Neuron (in vitro differentiated cells): ENCODE measurements at regions not wholly inside any gene's neighbourhood (a gene's known extent, or its start where the extent isn't known, plus 50 kb on each side); places are given as distances from the start of the nearest gene placed in this dataset.
"Not testable (repeated sequence)": the region's sequence is repeated elsewhere in the genome, so short reads cannot be mapped to it uniquely, and the experiment has no call there.

ENCODE experiments used
- H2AFZ ChIP-seq: one replicate; pipeline ENCODE4 v1.6.1; 2013; ENCODE audit warnings: low read depth, mild to moderate bottlenecking, inconsistent platforms, low read length, moderate library complexity
- H3K27me3 ChIP-seq: one replicate; pipeline ENCODE4 v1.6.1; 2013; ENCODE audit warnings: low read length; ENCODE audit not compliant: insufficient read depth
- H3K36me3 ChIP-seq: one replicate; pipeline ENCODE4 v1.6.1; 2013; ENCODE audit warnings: low read length; ENCODE audit not compliant: insufficient read depth
- H3K4me1 ChIP-seq: one replicate; pipeline ENCODE4 v1.6.1; 2013; ENCODE audit warnings: low read length; ENCODE audit not compliant: insufficient read depth
- H3K4me3 ChIP-seq: 2 replicates; pipeline ENCODE4 v1.5.1; 2013; ENCODE audit warnings: mild to moderate bottlenecking, low read length, moderate library complexity
- H3K9me3 ChIP-seq: one replicate; pipeline ENCODE4 v1.6.1; 2013; ENCODE audit warnings: low read length

- H3K4me1 ChIP-seq, H3K9me3 ChIP-seq, H3K36me3 ChIP-seq: not testable (repeated sequence)
Observed at GRCh38 chr3:40949347-40949746, 250.0 kb upstream of the CTNNB1 start.

GRCh38 chr3:40951636-40952035, 247.7 kb upstream of the CTNNB1 start:
- Histone ChIP-seq H3K9me3 (no peaks in the 10 kb centered on the region), H2AFZ (no peak overlapping the region), H3K27me3 (no peaks in the 10 kb centered on the region), H3K4me3 (no peak overlapping the region), H3K4me1 (no peaks in the 10 kb centered on the region), H3K36me3 (no peaks in the 10 kb centered on the region)

More at GRCh38 chr3:40949347-40949746, 250.0 kb upstream of the CTNNB1 start:
- H3K27me3 ChIP-seq, H2AFZ ChIP-seq, H3K4me3 ChIP-seq: not testable (repeated sequence)

GRCh38 chr3:40961104-40961857, 238.0 kb upstream of the CTNNB1 start:
- Histone ChIP-seq H3K9me3 (no peaks in the 10 kb centered on the region), H3K27me3 (no peaks in the 10 kb centered on the region), H3K4me3 (no peak overlapping the region), H3K4me1 (no peaks in the 10 kb centered on the region), H2AFZ (no peak overlapping the region), H3K36me3 (no peaks in the 10 kb centered on the region)

GRCh38 chr3:40962721-40963120, 236.6 kb upstream of the CTNNB1 start:
- Histone ChIP-seq H2AFZ (no peak overlapping the region), H3K9me3 (no peaks in the 10 kb centered on the region), H3K36me3 (no peaks in the 10 kb centered on the region), H3K4me1 (no peaks in the 10 kb centered on the region), H3K27me3 (no peaks in the 10 kb centered on the region), H3K4me3 (no peak overlapping the region)

- H3K9me3 ChIP-seq: no peaks in the 10 kb centered on the region
- no peak overlapping the region for H2AFZ ChIP-seq
- no peaks in the 10 kb centered on the region for H3K36me3 ChIP-seq
- H3K4me3 ChIP-seq: no peak overlapping the region
- no peaks in the 10 kb centered on the region for H3K27me3 ChIP-seq
- H3K4me1 ChIP-seq: no peaks in the 10 kb centered on the region
Observed at GRCh38 chr3:40968666-40969065, 230.6 kb upstream of the CTNNB1 start.

GRCh38 chr3:40969341-40969740, 230.0 kb upstream of the CTNNB1 start:
- Histone ChIP-seq H3K9me3 (no peaks in the 10 kb centered on the region), H3K4me3 (no peak overlapping the region), H3K4me1 (no peaks in the 10 kb centered on the region), H2AFZ (no peak overlapping the region), H3K27me3 (no peaks in the 10 kb centered on the region), H3K36me3 (no peaks in the 10 kb centered on the region)

GRCh38 chr3:40969756-40970466, 229.4 kb upstream of the CTNNB1 start:
- H3K27me3 ChIP-seq: no peaks in the 10 kb centered on the region
- no peaks in the 10 kb centered on the region for H3K9me3 ChIP-seq

GRCh38 chr3:40971191-40972168, 227.8 kb upstream of the CTNNB1 start:
- no peak overlapping the region for H3K4me3 ChIP-seq
- H3K27me3 ChIP-seq: no peaks in the 10 kb centered on the region
- no peaks in the 10 kb centered on the region for H3K4me1 ChIP-seq
- H3K9me3 ChIP-seq: no peaks in the 10 kb centered on the region
- H3K36me3 ChIP-seq: no peaks in the 10 kb centered on the region
- no peak overlapping the region for H2AFZ ChIP-seq

More at GRCh38 chr3:40969756-40970466, 229.4 kb upstream of the CTNNB1 start:
- Histone ChIP-seq H3K36me3 (no peaks in the 10 kb centered on the region), H3K4me1 (no peaks in the 10 kb centered on the region), H3K4me3 (no peak overlapping the region), H2AFZ (no peak overlapping the region)

- Histone ChIP-seq H3K27me3 (no peaks in the 10 kb centered on the region), H3K4me3 (no peak overlapping the region), H3K9me3 (no peaks in the 10 kb centered on the region), H3K4me1 (no peaks in the 10 kb centered on the region), H3K36me3 (no peaks in the 10 kb centered on the region), H2AFZ (no peak overlapping the region)
Observed at GRCh38 chr3:40972350-40972749, 227.0 kb upstream of the CTNNB1 start.

GRCh38 chr3:40973141-40973540, 226.2 kb upstream of the CTNNB1 start:
- no peaks in the 10 kb centered on the region for H3K4me1 ChIP-seq
- no peak overlapping the region for H3K4me3 ChIP-seq
- H3K36me3 ChIP-seq: no peaks in the 10 kb centered on the region

GRCh38 chr3:40975711-40976121, 223.6 kb upstream of the CTNNB1 start:
- H3K9me3 ChIP-seq: no peaks in the 10 kb centered on the region
- H3K36me3 ChIP-seq: no peaks in the 10 kb centered on the region
- H3K27me3 ChIP-seq: no peaks in the 10 kb centered on the region
- H2AFZ ChIP-seq: no peak overlapping the region
- H3K4me1 ChIP-seq: no peaks in the 10 kb centered on the region
- no peak overlapping the region for H3K4me3 ChIP-seq

More at GRCh38 chr3:40973141-40973540, 226.2 kb upstream of the CTNNB1 start:
- no peaks in the 10 kb centered on the region for H3K27me3 ChIP-seq
- no peaks in the 10 kb centered on the region for H3K9me3 ChIP-seq
- no peak overlapping the region for H2AFZ ChIP-seq

GRCh38 chr3:40976241-40976640, 223.1 kb upstream of the CTNNB1 start:
- Histone ChIP-seq H2AFZ (no peak overlapping the region), H3K4me1 (no peaks in the 10 kb centered on the region), H3K9me3 (no peaks in the 10 kb centered on the region), H3K4me3 (no peak overlapping the region), H3K27me3 (no peaks in the 10 kb centered on the region), H3K36me3 (no peaks in the 10 kb centered on the region)

- no peaks in the 10 kb centered on the region for H3K36me3 ChIP-seq
- no peaks in the 10 kb centered on the region for H3K9me3 ChIP-seq
- no peaks in the 10 kb centered on the region for H3K4me1 ChIP-seq
- no peak overlapping the region for H2AFZ ChIP-seq
- no peaks in the 10 kb centered on the region for H3K27me3 ChIP-seq
- no peak overlapping the region for H3K4me3 ChIP-seq
Observed at GRCh38 chr3:40978442-40978841, 220.9 kb upstream of the CTNNB1 start.
